CD4-positive, alpha-beta T cell (primary cell): ENCODE measurements at regions not wholly inside any gene's neighbourhood (a gene's known extent, or its start where the extent isn't known, plus 50 kb on each side); places are given as distances from the start of the nearest gene placed in this dataset.

ENCODE experiments used
- ATAC-seq: fragments of 200-7000 bp; cut with Tn5 transposase; one replicate; pipeline ENCODE4 v1.10.0; 2022; ENCODE audit warnings: mild to moderate bottlenecking; ENCODE audit not compliant: poor library complexity
- CTCF ChIA-PET: fragments of 350-600 bp; sonication (Branson Sonifier 250); formaldehyde crosslinking; loops from one replicate; lab custom pipeline; 2021; ENCODE audit warnings: antibody characterized with exemption, inconsistent platforms; lab: Charles Lee
- POLR2A ChIA-PET: fragments of 350-600 bp; sonication (Branson Sonifier 250); formaldehyde crosslinking; loops from one replicate; lab custom pipeline; 2021; ENCODE audit warnings: antibody characterized with exemption, inconsistent platforms; lab: Charles Lee
- DNase-seq, 14 experiments: peaks; one replicate each; pipeline ENCODE4 v3.0.0-alpha.2; 2013 to 2020; ENCODE audit warnings: mixed read lengths in 2 of 14
- H3K27ac ChIP-seq, 2 donors: one replicate each; pipeline versions ENCODE4 v1.5.1 to v1.7.0; 2013; ENCODE audit warnings: low read length in 2 of 2, low read depth in 1 of 2, mild to moderate bottlenecking in 1 of 2
- H3K27me3 ChIP-seq, 2 experiments: 1 replicate in 1 of 2; 2 replicates in 1 of 2; pipeline versions ENCODE4 v1.6.1 to v1.7.0; 2013; ENCODE audit warnings: low read length in 2 of 2, control low read depth in 1 of 2, mild to moderate bottlenecking in 1 of 2, moderate library complexity in 1 of 2; ENCODE audit not compliant: insufficient read depth in 2 of 2, control insufficient read depth in 1 of 2
- H3K36me3 ChIP-seq: one replicate; pipeline ENCODE4 v1.6.1; 2013; ENCODE audit warnings: low read length, control low read depth; ENCODE audit not compliant: insufficient read depth
- H3K4me1 ChIP-seq: one replicate; pipeline ENCODE4 v1.6.1; 2013; ENCODE audit warnings: low read length, control low read depth; ENCODE audit not compliant: insufficient read depth
- H3K4me3 ChIP-seq: one replicate; pipeline ENCODE4 v1.5.1; 2013; ENCODE audit warnings: mild to moderate bottlenecking, low read length, moderate library complexity
- H3K9me3 ChIP-seq, 2 experiments: 1 replicate in 1 of 2; 2 replicates in 1 of 2; pipeline versions ENCODE4 v1.6.1 to v1.7.0; 2013; ENCODE audit warnings: low read length in 2 of 2, mild to moderate bottlenecking in 2 of 2, control low read depth in 1 of 2, moderate library complexity in 1 of 2; ENCODE audit not compliant: control insufficient read depth in 1 of 2, insufficient read depth in 1 of 2
- H3K27ac Mint-ChIP-seq: one replicate; pipeline ENCODE4 v1.8.0; 2020; ENCODE audit warnings: mixed read lengths
- H3K27me3 Mint-ChIP-seq: one replicate; pipeline ENCODE4 v1.8.0; 2021; ENCODE audit warnings: mixed read lengths
- H3K36me3 Mint-ChIP-seq: one replicate; pipeline ENCODE4 v1.8.0; 2021; ENCODE audit warnings: low read depth, mixed read lengths
- H3K4me1 Mint-ChIP-seq: one replicate; pipeline ENCODE4 v1.8.0; 2021; ENCODE audit warnings: low read depth, mixed read lengths
- H3K4me3 Mint-ChIP-seq: one replicate; pipeline ENCODE4 v1.8.0; 2020; ENCODE audit warnings: mild to moderate bottlenecking, mixed read lengths
- H3K9me3 Mint-ChIP-seq: one replicate; pipeline ENCODE4 v1.8.0; 2020; ENCODE audit warnings: mixed read lengths
- CTCF ChIP-seq: fragments of 200-600 bp; IDR thresholded peaks from one replicate; pipeline ENCODE4 v1.8.0; 2022; ENCODE audit warnings: antibody characterized with exemption, mild to moderate bottlenecking
- intact Hi-C, 2 experiments: fragments of 100-400 bp; cut with DNase I in 1 of 2; cut with micrococcal nuclease in 1 of 2; formaldehyde crosslinking; loops; one replicate each; pipeline versions ENCODE4 v1.15.1 to v1.9.0; 2023 to 2025; cut with DNase I, micrococcal nuclease

GRCh38 chr3:132978464-132978863 is 59.7 kb upstream of the TMEM108 start:
- intact Hi-C loops = no loop called here
- Mint-ChIP-seq H3K4me1 (no peaks in the 10 kb centered on the region), H3K27me3 (peaks cover 4% of the 10 kb centered on the region), H3K9me3 (peaks cover 13% of the 10 kb centered on the region), H3K4me3 (no peak overlapping the region), H3K27ac (no peak overlapping the region), H3K36me3 (no peaks in the 10 kb centered on the region)
- no peak for DNase-seq
- no peak for TF ChIP-seq CTCF
- no peak for ATAC-seq
- H3K27me3 ChIP-seq = no peaks in the 10 kb centered on the region
- H3K36me3 ChIP-seq = no peaks in the 10 kb centered on the region
- H3K9me3 ChIP-seq = no peaks in the 10 kb centered on the region
- no peaks in the 10 kb centered on the region for H3K4me1 ChIP-seq
- H3K4me3 ChIP-seq = no peak overlapping the region
- no peak overlapping the region for H3K27ac ChIP-seq
- POLR2A ChIA-PET = no interaction called here
- CTCF ChIA-PET = no interaction called here

GRCh38 chr3:132974097-132974496 is 64.1 kb upstream of the TMEM108 start:
- no peaks in the 10 kb centered on the region for H3K27me3 ChIP-seq
- Mint-ChIP-seq H3K4me1 (no peaks in the 10 kb centered on the region), H3K4me3 (no peak overlapping the region), H3K27ac (no peak overlapping the region), H3K27me3 (peaks cover 9% of the 10 kb centered on the region), H3K9me3 (peaks cover 4% of the 10 kb centered on the region), H3K36me3 (no peaks in the 10 kb centered on the region)
- no peak overlapping the region for H3K4me3 ChIP-seq
- ATAC-seq = no peak
- ChIA-PET POLR2A (no interaction called here), CTCF (no interaction called here)
- no peak for DNase-seq
- no peaks in the 10 kb centered on the region for H3K4me1 ChIP-seq
- TF ChIP-seq CTCF = no peak
- no peak overlapping the region for H3K27ac ChIP-seq
- H3K9me3 ChIP-seq = no peaks in the 10 kb centered on the region
- intact Hi-C loops = no loop called here
- H3K36me3 ChIP-seq = no peaks in the 10 kb centered on the region

GRCh38 chr3:132973441-132973840 is 64.8 kb upstream of the TMEM108 start:
- Histone ChIP-seq H3K27ac (no peak overlapping the region), H3K27me3 (no peaks in the 10 kb centered on the region), H3K36me3 (no peaks in the 10 kb centered on the region), H3K9me3 (no peaks in the 10 kb centered on the region), H3K4me3 (no peak overlapping the region), H3K4me1 (no peaks in the 10 kb centered on the region)
- Mint-ChIP-seq H3K4me1 (no peaks in the 10 kb centered on the region), H3K36me3 (no peaks in the 10 kb centered on the region), H3K4me3 (no peak overlapping the region), H3K27ac (no peak overlapping the region), H3K9me3 (peaks cover 4% of the 10 kb centered on the region), H3K27me3 (peaks cover 9% of the 10 kb centered on the region)
- ATAC-seq (no peak), DNase-seq (no peak)
- POLR2A ChIA-PET = no interaction called here
- CTCF ChIA-PET = no interaction called here
- TF ChIP-seq CTCF = no peak
- intact Hi-C loops = no loop called here
